NCI-H1417 (cell line): ENCODE measurements at regions not wholly inside any gene's neighbourhood (a gene's known extent, or its start where the extent isn't known, plus 50 kb on each side); places are given as distances from the start of the nearest gene placed in this dataset.
A peak's percentile ranks its signal among the peaks of the same experiment; 100 is the strongest.
"Not testable (repeated sequence)": the region's sequence is repeated elsewhere in the genome, so short reads cannot be mapped to it uniquely, and the experiment has no call there.

Source experiments
- DNase-seq, 3 experiments: peaks; one replicate each; lab custom pipeline; 2025; lab: John Stamatoyannopoulos, UW

DNA sequence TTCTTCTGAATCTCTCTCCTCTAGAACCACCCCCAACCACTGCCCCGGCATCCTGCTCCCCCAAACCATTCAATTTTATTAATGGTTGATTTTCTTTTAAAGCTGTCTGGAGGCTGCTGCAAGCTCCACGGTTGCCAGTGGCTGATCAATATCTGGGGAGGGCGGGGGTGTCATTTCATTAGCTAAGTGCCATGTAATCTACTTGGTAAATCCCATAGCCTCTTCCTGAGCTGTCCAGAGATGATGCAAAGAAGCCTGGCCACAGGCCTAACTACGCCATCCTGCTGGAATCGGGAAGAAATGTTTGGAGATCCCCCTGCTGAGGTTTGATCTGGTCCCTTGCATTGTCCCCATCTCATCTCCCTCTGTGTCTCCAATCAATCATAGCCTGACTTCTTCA, 440.1 kb downstream of the MIAT start:
- no peak for DNase-seq

DNA sequence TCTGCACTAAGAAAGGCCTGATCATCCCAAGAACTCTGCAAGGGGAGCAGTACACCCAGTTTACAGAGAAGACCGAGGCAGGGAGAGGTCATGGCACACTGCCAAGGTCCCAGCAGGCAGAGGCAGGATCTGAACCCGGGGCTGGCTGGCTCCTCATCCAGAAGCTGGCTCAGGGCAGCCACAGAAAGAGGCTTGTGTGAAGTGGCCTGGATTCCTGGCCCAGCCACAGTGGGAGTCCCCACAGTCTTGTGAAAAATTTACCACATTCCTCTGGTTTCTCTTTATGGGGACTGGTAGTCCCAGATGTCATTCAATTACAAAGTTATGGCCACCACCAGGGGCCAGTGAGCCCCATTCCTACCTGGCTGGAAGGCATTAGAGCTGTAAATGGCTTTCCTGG, 440.5 kb downstream of the MIAT start:
- no peak for DNase-seq

DNA sequence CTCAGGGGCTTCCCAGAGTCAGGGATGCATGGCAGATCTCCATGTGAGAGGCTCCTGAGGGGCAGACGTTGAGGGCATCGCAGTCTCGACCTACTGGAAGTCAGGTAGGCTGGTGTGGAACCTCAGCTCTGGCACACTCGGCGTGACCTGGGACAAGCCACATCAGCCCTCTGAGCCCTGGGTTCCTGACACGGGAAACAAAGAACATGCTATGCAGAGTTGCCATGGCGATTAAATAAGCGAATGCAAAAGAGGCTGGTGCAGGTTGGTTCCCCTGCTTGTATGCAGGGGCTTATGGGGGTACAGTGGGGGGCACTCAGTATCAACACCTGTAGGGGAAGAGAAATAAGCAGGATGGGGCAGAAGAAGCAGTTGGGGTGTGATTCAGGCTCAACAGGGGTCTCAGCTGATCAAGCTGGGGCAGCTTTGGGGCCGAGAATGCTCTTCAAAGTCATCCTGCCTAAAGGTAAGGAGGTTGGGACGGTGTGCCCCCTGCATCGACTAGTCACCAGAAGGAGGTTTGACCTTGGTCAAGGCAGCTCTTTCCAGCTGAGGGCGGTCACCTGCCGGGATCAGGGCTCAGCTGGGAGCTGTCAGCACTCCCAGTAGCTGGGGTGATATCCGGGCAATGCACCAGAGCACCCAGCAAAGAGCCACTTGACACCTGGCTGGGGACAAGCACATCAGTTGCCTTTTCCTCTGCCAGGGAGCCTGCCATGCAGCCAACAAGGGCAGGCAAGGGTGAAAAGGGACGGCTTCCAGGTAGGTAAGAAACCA, 442.7 kb downstream of the MIAT start:
- DNase-seq, result peak in 1 of 3 experiments; percentile 1

DNA sequence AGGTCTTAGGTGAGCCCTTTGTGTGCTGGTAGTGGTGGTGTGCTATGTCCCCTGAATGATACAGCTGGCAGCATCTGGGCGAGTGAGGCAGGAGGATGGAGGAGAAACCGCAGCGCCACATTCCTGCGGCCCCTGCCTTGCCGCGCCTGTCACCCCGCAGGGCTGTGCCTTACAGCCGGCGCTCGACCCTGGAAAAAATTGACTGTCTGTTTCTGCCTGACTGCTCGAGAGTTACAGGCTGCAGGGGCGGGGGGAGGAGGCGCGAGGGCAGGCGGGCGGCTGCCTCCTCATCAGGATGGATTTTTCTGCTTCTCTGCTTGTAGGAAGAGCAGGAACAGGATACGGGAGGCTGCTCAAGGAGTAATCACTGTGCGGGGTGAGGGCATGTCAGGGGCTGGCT, 443.4 kb downstream of the MIAT start:
- DNase-seq, result peak in 1 of 3 experiments; percentile 21

DNA sequence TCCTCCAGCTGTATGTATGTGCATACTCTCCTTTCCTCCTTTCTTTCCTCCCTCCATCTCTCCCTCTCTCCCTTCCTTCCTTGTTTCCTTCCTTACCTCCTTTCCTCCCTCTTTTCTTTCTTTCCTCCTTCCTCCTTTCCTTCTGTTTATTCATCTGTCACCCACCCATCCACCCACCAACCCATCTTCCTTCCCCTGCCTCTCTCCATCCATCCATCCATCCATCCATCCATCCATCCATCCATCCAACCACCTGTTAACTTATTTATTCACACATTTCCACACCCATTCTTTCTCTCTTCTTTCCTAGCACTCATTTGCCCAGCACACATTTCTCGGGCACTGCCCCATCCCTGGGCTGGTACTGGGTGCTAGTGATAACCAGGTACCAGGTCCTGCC, 443.9 kb downstream of the MIAT start:
- no peak for DNase-seq

DNA sequence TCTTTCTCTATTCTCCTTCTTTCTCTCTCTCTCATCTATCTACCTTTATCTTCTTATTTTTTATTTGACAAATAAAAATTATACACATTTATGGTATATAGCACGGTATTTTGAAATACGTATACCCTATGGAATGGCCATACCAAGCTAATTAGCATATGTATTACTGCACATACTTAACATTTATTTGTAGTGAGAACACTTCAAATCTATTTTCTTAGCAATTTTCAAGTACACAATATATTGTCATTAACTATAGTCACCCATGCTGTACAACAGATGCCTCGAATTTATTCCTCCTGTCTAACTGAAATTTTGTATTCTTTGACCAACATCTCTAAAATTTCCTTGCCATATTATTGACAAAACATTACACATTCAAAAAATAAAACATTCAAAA, 447.1 kb downstream of the MIAT start:
- no peak for DNase-seq

DNA sequence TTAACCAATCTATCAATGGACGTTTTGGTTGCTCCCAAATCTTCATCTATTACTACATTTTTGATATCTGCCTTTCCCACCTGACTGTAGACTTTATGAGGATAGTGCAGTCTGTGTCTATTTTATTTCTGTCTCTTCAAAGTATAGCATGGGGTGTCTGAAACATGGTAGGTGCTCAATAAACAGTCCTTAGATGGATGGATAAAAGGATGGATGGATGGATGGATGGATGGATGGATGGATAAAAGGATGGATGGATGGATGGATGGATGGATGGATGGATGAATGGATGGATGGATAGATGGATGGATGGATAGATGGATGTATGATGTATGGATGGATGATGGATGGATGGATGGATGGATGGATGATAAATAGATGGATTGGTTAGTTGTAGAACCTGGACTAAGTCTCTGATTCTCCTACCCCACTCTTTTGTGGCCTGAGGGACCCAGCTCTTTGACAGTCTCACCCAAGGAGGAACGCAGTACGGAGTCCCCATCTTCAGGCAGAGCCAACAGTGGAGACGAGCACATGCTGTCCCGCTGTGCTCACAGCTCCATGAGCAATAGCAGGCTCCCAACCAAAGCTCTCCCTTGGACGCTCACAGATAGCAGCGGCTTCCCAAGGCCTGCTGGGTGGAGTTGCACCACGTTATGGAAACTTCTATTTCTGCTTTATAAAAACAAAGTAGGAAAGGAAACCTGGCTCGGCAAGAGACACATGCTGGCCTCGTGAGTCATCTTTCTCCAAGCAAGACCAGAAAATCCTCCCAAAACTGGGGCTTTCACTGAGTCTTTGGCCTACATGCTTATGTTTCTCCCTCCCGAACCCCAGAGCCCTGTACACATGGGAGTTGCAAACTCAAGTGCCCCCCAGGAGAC, 448.0 kb downstream of the MIAT start:
- DNase-seq, result no peak

DNA sequence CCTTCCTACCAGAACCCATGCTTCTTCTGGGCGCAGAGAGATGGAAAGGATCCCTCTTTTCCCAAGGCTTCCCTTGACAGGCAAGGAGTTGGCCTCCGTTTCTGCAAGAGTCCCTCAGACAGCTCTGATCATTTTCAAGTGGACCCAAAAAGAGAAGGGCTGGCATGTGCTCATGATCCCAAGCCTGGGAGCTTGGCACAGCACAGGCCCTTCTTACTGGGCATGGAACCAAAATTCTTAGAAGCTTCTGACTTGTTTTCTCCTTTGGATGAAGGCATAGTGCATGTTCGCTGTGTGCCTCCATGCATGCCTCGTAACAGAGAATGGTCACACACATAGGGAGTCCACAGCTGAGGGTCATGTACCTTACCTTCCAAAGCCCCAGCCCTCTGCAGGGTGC, 449.6 kb downstream of the MIAT start:
- no peak for DNase-seq

DNA sequence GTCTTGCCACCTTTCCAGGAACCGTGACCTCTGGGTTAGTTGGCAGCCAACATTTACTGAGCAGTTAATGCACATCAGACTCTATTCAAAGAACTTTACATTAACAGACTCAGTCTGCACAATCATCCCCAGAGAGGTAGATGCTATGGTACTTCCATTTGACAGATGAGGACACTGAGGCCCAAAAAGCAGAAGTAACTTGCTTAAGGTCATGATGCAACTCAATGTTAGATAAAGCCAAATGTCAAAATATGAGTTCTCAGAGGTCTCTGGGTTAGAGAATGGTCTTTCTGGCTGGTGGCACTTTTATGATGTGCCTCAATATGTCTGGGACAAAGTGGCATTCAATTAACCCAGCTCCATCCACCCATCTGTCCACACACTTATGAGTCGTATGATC, 450.0 kb downstream of the MIAT start:
- no peak for DNase-seq

DNA sequence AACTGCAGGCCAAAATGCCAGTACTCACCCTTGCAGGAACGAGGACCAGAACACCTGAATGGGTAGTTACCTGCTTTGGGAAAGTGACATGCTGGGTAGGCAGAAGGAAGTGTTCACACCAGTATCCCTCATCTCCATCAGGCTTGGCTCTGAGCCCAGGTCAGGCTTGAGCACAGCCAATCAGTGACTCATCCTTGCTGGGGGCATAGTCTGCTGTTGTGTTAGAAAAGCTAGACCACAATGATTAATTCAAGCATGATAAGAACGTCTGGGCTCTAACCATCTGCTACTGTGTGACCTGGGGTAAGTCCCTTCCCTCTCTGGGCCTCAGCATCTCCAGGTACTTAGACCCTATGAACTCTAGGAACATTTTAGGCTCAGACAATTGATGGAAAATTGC, 450.4 kb downstream of the MIAT start:
- no peak for DNase-seq

DNA sequence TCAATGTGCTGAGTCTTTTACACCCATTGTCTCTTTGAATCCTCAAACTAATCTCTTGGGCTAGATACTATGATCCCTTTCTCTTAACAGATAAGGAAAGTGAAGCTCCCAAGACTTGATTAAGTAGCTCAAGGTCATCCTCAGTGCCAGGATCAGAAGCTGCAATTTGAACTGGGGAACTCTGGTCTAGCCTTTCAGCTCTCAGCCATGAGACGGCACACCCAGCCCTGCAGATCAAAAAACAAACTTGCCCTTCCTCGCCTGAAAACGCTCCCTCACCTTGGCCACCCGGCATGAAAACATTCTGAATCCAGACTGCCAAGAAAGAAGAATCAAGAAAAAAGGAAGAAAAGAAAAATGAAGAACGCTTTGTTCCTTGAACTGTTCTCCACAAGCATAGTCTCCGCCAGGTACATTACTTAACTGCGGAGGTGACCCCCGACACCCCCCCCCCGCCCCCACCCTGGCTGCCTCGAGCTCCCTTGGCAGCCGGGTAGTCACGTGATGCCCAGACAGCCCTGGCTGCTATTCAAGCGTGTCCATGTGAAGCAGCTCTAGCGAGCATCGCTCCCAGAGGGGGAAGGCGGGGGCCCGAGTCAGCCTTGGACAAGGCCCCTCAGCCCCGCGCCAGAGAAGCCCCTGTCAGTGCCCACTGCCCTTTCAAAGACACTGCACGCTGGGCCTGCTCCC, 451.2 kb downstream of the MIAT start:
- no peak for DNase-seq

DNA sequence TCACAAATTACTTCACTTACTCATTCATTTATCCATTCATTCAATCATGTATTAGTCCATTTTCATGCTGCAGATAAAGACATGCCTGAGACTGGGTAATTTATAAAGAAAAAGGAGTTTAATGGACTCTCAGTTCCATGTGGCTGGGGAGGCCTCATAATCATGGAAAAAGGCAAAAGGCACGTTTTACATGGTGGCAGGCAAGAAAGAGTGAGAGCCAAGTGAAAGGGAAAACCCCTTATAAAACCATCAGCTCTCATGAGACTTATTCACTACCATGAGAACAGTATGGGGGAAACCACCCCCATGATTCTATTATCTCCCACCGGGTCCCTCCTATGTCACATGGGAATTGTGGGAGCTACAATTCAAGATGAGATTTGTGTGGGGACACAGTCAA, 452.0 kb downstream of the MIAT start:
- not testable (repeated sequence) for DNase-seq

DNA sequence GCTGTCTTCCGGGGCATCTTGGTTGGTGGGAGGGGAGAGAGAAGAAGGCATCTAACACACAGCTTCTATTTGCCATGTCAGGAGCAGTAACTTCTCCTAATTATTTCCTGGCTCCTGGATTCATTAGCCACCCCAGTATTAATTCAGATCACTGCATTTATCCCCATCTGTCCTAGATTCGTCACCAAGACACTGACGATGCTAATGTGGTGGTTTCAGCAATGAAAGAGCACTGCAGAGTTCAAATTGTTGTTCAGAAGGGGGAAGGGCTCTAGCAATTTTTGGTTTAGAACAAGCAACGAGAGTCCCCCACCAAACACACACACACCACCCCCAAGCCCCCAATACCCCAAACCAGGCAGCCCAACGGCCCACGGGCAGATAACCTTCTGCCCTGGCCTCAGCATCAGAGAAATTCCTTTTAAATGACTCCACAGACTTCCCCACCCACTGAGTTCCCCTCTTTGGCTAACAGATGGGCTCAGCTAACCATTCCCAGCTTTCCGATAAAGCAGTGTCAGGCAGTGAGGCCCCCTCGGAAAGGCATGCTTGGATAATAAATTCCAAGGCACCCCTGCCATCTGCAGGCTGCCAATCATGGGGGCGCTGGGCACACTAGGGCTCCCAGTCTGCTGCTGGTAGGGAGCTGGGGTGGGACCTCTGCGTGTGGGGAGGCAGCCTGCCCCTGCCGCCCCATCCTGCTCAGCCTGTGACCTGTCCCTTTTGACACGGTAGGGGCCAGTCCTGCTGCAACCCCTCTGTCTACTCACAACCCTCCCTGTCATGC, 453.5 kb downstream of the MIAT start:
- no peak for DNase-seq

DNA sequence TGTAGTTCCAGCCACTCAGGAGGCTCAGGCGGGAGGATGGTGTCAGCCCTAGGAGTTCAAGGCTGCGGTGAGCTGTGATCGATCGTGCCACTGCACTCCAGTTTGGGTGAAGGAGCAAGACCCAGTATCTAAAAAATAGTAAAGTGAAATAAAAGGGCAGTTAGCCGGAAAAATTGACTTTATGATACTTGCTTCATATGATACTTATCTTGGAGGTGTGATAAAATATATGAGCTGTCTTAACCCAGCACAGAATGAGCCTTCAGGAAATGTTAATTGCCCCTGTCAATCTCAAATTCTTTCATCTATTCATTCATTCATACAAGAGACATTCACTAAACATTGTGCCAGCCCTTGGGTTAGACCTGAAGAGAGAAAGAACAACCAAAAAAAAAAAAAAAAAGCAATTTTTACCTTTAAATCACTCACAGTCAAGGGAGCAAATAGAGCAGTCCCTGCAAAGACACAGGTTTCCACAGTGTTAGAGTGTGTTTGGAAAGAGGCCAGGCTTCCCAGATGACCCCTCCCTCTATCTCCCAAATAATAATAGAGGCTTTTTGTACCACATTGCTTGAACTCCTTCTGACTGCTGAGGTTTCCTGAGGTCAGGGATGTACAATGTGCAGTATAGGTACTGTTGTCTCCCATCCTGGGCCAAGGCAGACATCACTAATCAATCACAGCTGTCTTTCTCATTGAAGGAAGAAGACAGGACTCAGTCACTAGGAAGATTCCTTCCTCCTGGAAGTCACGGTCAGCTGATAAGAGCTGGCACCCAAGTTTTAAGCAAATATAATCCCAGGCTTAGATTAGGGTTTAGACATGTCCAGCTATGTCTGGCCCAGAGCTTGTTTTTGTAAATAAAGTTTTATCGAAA, 454.6 kb downstream of the MIAT start:
- DNase-seq, result no peak

DNA sequence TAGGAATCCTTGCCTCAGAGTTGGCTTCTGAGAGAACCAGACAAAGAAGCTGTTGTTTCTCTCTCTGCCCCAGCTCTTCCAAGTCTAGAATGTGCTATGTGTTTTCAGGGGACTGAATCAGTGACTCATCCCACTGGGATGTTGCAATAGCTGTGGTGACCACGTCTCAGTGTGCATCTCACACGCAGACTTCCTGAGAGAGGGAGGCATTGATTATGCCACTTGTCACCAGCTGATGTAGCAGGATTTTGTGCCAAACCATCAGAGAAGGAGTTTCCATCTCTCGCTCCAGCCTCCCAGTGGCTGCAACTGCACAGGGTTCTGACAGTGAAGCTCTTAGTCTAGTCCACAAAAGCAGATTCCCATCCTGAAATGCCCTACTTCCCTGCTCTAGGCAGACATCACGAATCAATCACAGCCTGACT, 455.8 kb downstream of the MIAT start:
- no peak for DNase-seq

DNA sequence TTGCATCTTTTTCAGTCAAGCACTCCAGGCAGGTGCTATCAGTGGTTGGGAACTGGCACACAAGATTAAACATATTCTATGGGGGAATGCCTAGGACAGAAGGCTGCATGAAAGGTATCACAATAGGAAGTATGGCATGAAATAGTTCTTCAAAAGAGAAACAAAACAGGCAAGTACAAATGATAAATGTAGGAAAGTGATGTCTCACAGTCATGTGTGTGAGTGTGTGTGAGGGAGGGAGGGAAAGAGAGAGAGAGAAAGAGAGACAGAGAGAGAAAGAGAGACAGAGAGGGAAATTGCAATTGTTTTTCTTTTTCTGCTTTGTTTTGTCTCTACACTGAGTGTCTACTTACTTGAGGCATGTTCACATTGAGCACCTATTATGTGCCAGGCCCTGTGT, 456.3 kb downstream of the MIAT start:
- DNase-seq, result no peak

DNA sequence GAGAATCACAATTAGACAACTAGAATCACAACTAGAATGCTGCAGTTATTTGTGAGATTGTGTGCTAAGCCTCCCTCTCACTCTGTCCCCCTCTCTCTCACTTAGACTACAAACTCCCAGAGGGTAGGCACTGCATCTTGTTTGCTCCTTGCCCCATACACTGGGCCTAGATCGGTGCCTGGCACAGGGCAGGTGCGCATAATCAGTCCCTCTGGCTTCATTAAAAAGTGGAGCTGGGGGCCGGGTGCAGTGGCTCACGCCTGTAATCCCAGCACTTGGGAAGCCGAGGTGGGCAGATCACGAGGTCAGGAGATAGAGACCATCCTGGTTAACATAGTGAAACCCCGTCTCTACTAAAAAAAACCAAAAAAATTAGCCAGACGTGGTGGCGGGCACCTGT, 456.8 kb downstream of the MIAT start:
- DNase-seq, result no peak

DNA sequence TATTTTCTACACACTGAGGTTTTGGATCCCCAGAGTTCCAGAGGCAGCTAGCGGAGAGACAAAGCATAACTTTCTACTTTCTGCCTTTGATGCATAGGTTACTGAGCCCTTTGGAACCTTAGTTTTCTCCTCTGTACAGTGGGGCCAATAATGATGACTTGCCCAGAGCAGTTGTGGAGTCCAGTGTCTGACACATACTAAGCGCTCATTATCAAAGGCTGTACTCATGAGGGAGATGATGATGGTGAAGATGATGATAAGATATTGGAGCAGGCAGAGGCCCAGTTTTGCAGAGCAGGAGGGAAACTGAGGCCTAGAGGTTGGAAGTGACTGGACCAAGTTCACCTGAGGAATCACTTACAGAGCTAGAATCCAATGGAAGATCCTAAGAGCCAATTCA, 458.0 kb downstream of the MIAT start:
- no peak for DNase-seq

DNA sequence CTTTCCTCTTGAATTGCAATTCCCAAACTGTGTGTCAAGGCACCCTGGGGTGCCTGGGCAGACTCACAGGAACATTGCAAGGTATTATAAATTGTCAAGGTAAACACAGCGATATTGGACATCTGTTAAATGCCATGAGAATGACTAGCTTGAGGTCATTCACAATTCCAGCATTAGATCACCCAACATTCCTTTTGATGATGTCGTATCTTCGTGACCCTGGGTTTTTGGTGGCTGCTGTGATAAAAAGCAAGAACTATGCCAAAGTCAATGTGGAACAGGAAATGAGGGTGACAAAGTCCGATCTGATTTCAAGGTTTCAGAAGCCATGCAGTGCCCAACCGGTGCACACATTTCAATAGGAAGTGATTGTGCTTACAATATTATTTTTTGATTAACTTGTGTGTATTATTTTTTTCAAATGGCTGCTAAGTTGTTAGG, 458.4 kb downstream of the MIAT start:
- no peak for DNase-seq

DNA sequence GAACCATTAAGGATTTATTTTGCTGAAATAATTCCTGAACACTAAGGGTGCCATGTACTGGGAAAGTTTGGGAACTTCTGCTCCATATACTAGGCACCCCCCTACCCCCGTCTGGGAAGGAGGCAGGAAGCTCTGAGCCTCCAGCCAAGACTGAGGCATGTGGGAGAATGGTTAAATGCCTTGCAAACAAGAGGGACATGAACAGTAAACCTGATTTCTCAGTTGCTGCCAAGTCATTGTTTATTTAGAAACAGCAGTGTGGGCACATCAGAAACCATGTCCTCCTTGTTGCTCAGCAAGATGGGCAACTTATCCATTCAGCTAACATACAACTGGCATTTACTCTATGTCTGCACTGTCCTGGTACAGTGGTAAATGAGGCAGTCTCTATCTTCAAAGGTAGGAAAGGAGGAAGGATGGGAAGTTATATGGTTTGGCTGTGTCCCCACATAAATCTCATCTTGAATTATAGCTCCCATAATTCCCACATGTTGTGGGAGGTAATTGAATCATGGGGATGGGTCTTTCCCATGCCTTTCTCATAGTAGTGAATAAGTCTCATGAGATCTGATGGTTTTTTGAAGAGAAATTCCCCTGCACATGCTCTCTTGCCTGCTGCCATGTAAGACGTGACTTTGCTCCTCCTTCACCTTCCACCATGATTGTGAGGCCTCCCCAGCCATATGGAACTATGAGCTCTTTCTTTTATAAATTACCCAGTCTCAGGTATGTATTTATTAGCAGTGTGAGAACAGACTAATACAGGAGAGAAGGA, 459.1 kb downstream of the MIAT start:
- DNase-seq, result no peak
